Activated CD4-positive, alpha-beta T cell treated with anti-CD3 and anti-CD28 coated beads, Interleukin-10, Interleukin-2, amounts not matched to agents 100 ng/mL and 50 ng/mL, durations not matched to agents 16 hours and 8 hours (primary cell): ENCODE measurements at regions not wholly inside any gene's neighbourhood (a gene's known extent, or its start where the extent isn't known, plus 50 kb on each side); places are given as distances from the start of the nearest gene placed in this dataset.
A peak's percentile ranks its signal among the peaks of the same experiment; 100 is the strongest.

ENCODE experiments used
- DNase-seq: peaks from one replicate; pipeline ENCODE4 v3.0.0-alpha.2; 2020

- DNase-seq, result no peak
Observed at GRCh38 chr20:24376311-24377099, 92.9 kb upstream of the SYNDIG1 start.

DNA sequence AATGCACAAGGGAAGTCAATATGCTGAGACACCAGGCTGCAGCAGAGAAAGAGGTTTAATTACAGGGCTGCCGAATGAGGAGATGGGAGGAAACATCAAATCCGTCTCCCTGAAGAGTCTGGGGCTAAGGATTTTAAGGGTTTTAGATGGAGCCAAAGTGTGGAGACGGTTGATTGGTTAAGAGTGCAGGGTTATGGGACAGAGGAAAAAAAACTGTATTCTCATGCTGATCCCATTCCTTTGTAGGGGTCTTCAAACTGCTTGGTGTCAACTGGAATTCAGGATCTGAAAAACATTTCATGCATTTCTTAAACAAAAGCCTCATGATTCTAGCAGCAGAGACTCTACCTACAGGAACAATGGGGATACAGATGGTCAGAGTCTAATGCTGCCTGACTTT is 96.1 kb upstream of the SYNDIG1 start:
- no peak for DNase-seq

- no peak for DNase-seq
Observed at GRCh38 chr20:24370911-24371695, 98.3 kb upstream of the SYNDIG1 start.

GRCh38 chr20:24370249-24370648 is 99.2 kb upstream of the SYNDIG1 start:
- no peak for DNase-seq

- DNase-seq, result no peak
Observed at GRCh38 chr20:24368253-24368652, 101.2 kb upstream of the SYNDIG1 start.

DNA sequence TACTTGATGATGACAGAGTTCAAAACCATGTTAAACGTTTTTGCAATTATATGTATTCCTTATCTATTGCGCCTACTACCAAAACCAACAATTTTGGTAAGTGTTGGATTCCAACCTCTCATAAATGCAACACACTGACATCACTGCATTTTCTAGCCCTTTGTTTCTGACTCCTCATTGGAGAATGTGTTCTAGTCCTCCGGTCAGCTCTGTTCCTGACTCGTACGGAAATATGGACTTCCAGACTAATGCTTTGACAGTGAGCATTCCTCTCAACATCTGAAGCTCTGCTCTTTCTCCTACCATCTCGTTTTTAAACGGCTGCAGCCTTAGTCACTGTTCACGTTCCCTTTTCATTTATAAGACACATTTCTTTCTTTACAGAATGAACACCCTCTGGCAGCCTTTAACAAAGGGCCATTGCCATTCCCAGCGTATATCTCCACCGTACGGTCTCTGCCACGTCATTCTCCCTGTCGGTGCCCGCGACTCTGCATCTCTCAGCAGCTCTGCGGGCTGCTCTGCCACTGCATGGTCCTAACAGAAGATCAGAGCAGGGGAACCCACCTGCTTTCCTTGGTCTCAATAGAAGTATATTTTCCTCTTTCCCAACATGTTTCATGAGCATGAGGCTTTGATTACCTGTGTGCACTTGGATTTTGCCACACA is 103.0 kb upstream of the SYNDIG1 start:
- no peak for DNase-seq

- DNase-seq, result no peak
Observed at GRCh38 chr20:24365670-24366069, 103.8 kb upstream of the SYNDIG1 start.

- DNase-seq, result no peak
Observed at GRCh38 chr20:24364482-24364881, 104.9 kb upstream of the SYNDIG1 start.

- no peak for DNase-seq
Observed at GRCh38 chr20:24363031-24363430, 106.4 kb upstream of the SYNDIG1 start.

- DNase-seq, result no peak
Observed at GRCh38 chr20:24362080-24362479, 107.3 kb upstream of the SYNDIG1 start.

DNA sequence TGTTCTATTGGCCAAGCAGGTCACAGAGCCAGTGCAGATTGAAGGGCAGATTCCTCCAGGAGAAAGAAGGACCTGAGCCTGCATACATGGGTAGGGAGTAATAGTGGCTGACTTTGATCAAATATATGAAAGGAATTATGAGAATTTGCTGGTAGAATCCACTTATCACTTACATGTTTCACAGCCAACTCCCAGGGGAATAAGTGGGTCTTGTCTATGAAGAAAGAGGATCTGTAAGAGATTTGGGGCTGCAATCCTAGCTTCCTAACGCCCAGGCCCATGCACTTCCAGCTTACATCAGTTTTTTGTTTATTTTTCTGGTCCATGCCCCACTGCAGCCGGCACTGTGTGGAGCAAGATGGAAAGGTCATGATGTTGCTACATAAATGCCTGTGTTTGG is 107.9 kb upstream of the SYNDIG1 start:
- DNase-seq, result no peak

DNA sequence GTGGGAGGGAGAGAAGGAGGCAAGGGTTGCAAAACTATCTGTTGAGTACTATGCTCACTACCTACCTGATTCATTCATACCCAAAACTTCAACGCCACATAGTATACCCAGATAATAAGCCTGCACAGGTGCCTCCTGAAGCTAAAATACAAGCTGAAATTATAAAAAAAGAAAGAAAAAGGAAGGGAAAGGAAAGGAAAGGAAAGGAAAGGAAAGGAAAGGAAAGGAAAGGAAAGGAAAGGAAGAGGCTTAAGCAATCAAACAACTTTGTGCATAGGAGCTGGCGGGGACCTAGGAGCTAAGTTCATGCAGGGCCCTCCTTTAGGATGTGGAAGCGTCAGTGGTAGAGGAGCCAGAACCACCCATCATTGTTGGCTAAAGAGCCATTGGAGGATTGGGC is 108.9 kb upstream of the SYNDIG1 start:
- no peak for DNase-seq

DNA sequence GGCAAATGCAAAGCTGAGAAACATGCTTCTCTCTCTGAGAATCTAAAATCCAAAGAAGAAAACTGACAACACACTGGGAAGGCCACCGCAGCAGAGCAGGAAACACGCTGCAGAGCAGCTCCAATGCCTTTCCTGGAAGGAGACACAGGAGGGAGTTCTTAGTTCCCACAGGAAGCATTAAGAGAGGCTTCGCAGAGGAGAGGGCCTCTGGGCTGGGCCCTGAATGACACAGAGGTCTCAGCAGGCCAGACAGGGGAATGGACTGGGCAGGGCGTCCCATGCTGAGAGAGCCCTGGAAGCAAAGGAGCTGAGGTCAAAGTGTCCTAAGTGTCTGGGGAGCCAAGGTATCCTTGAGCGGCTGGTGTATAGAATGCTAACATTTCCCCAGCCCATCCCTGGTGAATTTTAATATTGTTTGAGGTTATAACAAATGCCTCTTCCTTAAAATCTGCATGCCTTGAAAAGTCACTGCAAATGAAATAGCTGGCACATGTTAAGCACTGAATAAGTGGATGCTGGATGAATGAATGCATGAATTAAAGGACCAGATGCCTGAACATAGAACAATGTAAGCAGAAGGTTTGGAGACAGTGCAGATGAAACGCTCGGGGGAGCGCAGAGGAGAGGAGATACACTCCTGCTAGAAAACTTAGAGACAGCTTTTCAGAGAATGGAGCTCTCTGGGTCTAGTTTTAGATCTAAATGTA is 110.0 kb upstream of the SYNDIG1 start:
- no peak for DNase-seq

DNA sequence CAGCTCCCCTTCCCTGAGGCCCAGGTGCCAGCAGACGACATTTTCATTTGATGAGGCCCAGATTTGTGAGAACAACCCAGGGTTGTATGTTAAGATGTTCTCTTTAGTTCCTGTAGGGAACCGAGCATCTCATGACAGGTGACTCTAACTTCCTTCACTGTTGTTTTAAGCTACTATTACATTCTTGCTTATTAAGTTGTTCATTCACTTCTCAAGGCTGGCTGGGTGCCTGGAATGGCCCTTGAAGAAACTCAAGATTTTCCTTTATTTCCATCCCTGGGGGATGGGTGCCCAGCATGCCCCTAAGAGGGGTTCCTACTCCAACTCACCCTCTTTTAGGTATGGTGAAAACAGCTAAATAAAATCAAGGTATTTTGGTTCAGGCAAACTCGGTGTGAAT is 111.5 kb upstream of the SYNDIG1 start:
- DNase-seq, result no peak

- no peak for DNase-seq
Observed at GRCh38 chr20:24357177-24357576, 112.3 kb upstream of the SYNDIG1 start.

GRCh38 chr20:24353135-24353690 is 116.2 kb upstream of the SYNDIG1 start:
- DNase-seq, result no peak

GRCh38 chr20:24350923-24351368 is 118.5 kb upstream of the SYNDIG1 start:
- DNase-seq, result no peak

DNA sequence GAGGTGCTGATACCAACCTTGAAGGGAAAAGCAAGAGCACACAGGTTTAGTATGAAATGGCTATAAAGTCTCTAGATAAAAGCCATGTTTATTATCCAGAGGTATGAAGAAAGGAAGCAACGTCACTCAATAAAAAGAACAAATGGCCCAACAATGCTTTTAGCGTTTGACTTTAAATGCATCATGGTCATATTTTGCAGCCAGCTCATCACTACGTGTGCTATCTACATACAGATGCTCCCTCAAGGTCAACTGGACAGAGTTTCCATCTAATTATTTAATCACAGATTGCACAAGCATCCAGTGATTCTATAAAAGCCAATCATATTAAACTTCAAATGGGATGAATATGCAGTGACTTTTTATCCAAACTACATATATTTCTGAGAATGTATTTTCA is 127.6 kb upstream of the SYNDIG1 start:
- no peak for DNase-seq

GRCh38 chr20:24340933-24341332 is 128.5 kb upstream of the SYNDIG1 start:
- no peak for DNase-seq

DNA sequence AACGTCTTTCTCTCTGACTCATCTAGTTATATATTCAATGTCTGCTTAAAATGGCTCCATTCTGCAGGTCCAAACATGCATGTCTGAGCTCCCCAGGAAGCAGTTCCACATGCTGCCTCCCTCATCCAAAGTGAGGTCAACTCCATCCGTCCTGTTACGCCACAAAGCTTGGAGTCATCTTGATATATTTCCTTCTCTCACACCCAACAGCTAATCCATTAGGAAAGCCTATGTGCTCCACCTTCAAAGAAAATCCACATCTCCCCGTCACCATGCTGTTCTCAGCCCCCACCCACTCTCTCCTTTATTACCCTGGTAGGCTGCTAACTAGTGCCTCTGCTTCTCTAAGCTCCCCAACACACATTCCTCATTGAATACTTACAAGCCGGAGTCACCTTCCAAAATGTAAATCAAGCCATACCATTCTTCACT is 130.2 kb upstream of the SYNDIG1 start:
- DNase-seq, result no peak

DNA sequence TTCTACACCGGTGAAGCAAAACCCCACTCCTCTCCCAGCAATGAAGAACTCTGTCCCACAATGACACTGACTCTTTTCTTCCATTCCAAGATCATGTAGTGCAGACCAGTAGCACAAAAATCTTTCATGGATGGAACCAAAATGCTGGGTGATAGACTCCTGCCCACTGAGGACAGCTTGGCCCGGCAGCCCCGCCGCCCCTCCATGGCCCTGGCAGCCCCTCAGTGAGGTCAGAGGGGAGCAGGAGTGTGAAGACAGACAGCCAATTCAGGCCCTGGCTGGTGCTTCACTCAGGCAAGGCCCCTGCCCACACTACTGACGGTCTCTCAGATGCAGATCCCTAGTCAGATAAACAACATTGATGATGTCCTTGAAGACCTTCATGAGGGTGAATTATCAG is 131.9 kb upstream of the SYNDIG1 start:
- DNase-seq, result no peak

DNA sequence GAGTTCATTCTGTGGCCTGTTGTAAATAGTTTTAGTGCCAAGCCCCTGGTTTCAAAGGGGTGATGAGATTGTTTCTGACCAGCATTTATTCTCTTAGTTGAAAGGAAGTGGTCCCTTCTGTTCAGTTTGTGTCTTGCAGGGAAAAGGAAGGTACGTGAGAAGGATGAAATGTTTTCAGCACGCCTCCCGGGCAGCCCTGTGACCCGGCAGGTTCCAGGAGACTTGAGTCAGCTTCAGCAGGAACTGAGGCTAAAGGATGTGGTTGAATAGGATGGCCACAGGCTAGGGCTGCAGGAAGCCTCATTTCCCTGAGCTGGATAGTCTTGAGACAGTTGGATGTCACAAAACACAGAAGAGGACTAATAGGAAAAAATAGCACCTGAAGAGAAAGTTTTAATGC is 132.4 kb upstream of the SYNDIG1 start:
- peak; percentile 4 for DNase-seq

DNA sequence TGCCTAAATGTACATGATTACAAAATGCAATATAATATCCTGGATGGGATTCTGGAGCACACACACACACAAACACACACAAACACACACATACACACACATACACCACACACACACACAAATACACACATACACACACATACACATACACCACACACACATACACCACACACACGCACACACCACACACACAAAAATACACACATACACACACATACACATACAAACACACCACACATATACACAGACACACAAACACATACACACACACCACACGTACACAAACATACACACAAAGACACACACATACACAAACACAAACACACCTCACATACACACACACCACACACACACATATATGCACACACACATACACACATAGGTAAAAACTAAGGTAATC is 134.6 kb upstream of the SYNDIG1 start:
- no peak for DNase-seq
